ENCODE measurements at regions not wholly inside any gene's neighbourhood (a gene's known extent, or its start where the extent isn't known, plus 50 kb on each side); places are given as distances from the start of the nearest gene placed in this dataset.

DNA sequence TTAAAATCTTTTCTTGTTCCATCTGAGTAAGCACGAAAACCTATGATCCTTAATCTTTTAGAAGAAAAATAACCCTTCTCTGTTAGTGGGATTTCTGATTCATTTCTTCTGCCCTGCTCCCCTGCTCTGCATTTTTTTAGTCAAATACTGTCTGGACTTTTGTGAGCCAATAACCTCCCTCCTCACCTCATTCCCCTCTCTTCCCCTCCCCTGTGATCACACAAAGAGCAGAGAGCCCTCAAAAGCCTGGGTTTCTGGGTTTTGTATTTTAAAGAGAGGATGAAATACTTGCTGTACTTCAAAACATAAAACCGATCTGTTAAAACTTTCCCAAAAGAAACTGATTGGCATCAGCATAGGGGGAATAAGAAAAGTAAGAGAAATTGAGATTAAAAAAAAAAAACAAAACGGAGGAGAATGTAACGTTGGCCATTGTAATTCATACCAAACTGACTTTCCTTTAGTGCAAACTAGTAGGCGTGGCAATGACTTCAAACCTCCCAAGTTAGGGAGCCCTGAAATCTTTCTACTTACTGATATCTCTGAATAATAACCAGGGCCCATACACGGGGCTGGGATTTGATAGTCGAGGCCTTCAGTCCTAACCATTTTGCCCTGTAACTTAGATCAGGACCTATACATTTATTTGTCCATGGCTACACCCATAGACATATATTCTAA, 232.9 kb downstream of the TM9SF2 start (continued):
- TF ChIP-seq, protein P1, sequence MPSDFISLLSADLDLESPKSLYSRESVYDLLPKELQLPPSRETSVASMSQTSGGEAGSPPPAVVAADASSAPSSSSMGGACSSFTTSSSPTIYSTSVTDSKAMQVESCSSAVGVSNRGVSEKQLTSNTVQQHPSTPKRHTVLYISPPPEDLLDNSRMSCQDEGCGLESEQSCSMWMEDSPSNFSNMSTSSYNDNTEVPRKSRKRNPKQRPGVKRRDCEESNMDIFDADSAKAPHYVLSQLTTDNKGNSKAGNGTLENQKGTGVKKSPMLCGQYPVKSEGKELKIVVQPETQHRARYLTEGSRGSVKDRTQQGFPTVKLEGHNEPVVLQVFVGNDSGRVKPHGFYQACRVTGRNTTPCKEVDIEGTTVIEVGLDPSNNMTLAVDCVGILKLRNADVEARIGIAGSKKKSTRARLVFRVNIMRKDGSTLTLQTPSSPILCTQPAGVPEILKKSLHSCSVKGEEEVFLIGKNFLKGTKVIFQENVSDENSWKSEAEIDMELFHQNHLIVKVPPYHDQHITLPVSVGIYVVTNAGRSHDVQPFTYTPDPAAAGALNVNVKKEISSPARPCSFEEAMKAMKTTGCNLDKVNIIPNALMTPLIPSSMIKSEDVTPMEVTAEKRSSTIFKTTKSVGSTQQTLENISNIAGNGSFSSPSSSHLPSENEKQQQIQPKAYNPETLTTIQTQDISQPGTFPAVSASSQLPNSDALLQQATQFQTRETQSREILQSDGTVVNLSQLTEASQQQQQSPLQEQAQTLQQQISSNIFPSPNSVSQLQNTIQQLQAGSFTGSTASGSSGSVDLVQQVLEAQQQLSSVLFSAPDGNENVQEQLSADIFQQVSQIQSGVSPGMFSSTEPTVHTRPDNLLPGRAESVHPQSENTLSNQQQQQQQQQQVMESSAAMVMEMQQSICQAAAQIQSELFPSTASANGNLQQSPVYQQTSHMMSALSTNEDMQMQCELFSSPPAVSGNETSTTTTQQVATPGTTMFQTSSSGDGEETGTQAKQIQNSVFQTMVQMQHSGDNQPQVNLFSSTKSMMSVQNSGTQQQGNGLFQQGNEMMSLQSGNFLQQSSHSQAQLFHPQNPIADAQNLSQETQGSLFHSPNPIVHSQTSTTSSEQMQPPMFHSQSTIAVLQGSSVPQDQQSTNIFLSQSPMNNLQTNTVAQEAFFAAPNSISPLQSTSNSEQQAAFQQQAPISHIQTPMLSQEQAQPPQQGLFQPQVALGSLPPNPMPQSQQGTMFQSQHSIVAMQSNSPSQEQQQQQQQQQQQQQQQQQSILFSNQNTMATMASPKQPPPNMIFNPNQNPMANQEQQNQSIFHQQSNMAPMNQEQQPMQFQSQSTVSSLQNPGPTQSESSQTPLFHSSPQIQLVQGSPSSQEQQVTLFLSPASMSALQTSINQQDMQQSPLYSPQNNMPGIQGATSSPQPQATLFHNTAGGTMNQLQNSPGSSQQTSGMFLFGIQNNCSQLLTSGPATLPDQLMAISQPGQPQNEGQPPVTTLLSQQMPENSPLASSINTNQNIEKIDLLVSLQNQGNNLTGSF (CRISPR knock-in tag; IDR thresholded peaks at IDR 0.05), result no peak
- no peak for TF ChIP-seq ZNF703 (CRISPR knock-in tag; IDR thresholded peaks at IDR 0.05; ENCODE audit: borderline replicate concordance)

DNA sequence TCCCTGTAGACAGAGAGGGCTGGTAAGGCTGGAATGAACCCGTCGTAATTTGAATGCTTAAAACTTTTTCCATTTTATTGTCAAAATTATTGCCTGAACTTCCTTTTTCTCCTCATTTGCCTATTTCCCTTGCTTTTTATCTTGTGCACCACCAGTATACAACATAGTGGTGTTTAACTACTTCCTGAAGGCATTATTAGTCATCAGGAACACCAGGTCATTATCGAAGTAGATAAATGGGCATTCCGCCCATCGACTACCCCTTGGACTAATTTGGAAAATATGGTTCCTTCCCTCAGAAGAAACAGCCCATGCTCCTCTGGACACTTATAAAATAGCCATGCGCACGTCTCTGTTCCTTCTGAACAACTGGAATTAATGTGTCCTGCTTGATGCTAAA, 232.1 kb downstream of the TM9SF2 start:
- Histone ChIP-seq H2AFZ (ENCODE audit: low read length) (no peak overlapping the region), H3K9ac (ENCODE audit: insufficient read depth, low read depth, low read length) (no peak overlapping the region), H3K27me3 (ENCODE audit: control insufficient read depth in 1 of 2, insufficient read depth in 2 of 2, low read length in 2 of 2) (no peaks in the 10 kb centered on the region), H3K27ac (ENCODE audit: extremely low read length, insufficient read depth, low read length) (no peak overlapping the region), H3K4me1 (ENCODE audit: insufficient read depth, low read length) (no peaks in the 10 kb centered on the region), H3K4me2 (ENCODE audit: low read depth, low read length) (no peak overlapping the region), H3K4me3 (replicated peaks in 1 of 3; ENCODE audit: insufficient read depth in 1 of 3, low read depth in 2 of 3, low read length in 3 of 3) (no peak overlapping the region), H4K20me1 (ENCODE audit: insufficient read depth, low read length) (no peaks in the 10 kb centered on the region), H3K79me2 (ENCODE audit: insufficient read depth, low read length) (no peaks in the 10 kb centered on the region), H3K9me3 (ENCODE audit: low read length) (no peaks in the 10 kb centered on the region), H3K36me3 (replicated peaks in 1 of 2; ENCODE audit: control insufficient read depth in 1 of 2, insufficient read depth in 2 of 2, low read length in 2 of 2) (no peaks in the 10 kb centered on the region)
- ATAC-seq, result no peak
- no peak for DNase-seq (ENCODE audit: low spot score)
- WGBS (ENCODE audit: low lambda C conversion rate), result 87% methylated on average over 7 of the region's 7 CpGs
- no TSS peak for BruUV-seq (replicated peaks)
- in situ Hi-C loops (cut with HindIII; ENCODE audit: extremely low pct_ligation_motif_present, low pct_unique_long_range_greater_than_20kb), result no loop called here
- ChIA-PET CTCF (ENCODE audit: low intra/inter-chr PET ratio, low total read pairs) (no interaction called here), POLR2A (no interaction called here)
- FAIRE-seq, result no peak
- intact Hi-C loops (cut with micrococcal nuclease; ENCODE audit: unreplicated experiment), result no loop called here
- no peak for TF ChIP-seq ZNF256 (CRISPR knock-in tag; conservative IDR thresholded peaks at IDR 0.05)
- TF ChIP-seq PRMT3 (CRISPR knock-in tag; IDR thresholded peaks at IDR 0.05; ENCODE audit: borderline replicate concordance, low read depth), result no peak
- no peak for TF ChIP-seq CAMTA2 (CRISPR knock-in tag; IDR thresholded peaks at IDR 0.05; ENCODE audit: borderline replicate concordance)
- TF ChIP-seq, protein P2, sequence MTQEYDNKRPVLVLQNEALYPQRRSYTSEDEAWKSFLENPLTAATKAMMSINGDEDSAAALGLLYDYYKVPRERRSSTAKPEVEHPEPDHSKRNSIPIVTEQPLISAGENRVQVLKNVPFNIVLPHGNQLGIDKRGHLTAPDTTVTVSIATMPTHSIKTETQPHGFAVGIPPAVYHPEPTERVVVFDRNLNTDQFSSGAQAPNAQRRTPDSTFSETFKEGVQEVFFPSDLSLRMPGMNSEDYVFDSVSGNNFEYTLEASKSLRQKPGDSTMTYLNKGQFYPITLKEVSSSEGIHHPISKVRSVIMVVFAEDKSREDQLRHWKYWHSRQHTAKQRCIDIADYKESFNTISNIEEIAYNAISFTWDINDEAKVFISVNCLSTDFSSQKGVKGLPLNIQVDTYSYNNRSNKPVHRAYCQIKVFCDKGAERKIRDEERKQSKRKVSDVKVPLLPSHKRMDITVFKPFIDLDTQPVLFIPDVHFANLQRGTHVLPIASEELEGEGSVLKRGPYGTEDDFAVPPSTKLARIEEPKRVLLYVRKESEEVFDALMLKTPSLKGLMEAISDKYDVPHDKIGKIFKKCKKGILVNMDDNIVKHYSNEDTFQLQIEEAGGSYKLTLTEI (CRISPR knock-in tag; conservative IDR thresholded peaks at IDR 0.05), result no peak
- TF ChIP-seq, protein P3, sequence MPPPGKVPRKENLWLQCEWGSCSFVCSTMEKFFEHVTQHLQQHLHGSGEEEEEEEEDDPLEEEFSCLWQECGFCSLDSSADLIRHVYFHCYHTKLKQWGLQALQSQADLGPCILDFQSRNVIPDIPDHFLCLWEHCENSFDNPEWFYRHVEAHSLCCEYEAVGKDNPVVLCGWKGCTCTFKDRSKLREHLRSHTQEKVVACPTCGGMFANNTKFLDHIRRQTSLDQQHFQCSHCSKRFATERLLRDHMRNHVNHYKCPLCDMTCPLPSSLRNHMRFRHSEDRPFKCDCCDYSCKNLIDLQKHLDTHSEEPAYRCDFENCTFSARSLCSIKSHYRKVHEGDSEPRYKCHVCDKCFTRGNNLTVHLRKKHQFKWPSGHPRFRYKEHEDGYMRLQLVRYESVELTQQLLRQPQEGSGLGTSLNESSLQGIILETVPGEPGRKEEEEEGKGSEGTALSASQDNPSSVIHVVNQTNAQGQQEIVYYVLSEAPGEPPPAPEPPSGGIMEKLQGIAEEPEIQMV (CRISPR knock-in tag; IDR thresholded peaks at IDR 0.05; ENCODE audit: low read depth), result no peak
- TF ChIP-seq TMF1 (CRISPR knock-in tag; IDR thresholded peaks at IDR 0.05; ENCODE audit: low read depth), result no peak
- TF ChIP-seq ZEB1 (IDR thresholded peaks at IDR 0.05; ENCODE audit: insufficient replicate concordance, low read depth), result no peak
- no peak for TF ChIP-seq CENPT (CRISPR knock-in tag; IDR thresholded peaks at IDR 0.05; ENCODE audit: low read depth)
- no peak for TF ChIP-seq HNF4A (CRISPR knock-in tag; IDR thresholded peaks at IDR 0.05)
- no peak for TF ChIP-seq ZNF121 (CRISPR knock-in tag; IDR thresholded peaks at IDR 0.05)
- TF ChIP-seq ZNF749 (CRISPR knock-in tag; IDR thresholded peaks at IDR 0.05; ENCODE audit: borderline replicate concordance), result no peak
